ENCODE measurements at regions not wholly inside any gene's neighbourhood (a gene's known extent, or its start where the extent isn't known, plus 50 kb on each side); places are given as distances from the start of the nearest gene placed in this dataset.

- TF ChIP-seq, protein P1, sequence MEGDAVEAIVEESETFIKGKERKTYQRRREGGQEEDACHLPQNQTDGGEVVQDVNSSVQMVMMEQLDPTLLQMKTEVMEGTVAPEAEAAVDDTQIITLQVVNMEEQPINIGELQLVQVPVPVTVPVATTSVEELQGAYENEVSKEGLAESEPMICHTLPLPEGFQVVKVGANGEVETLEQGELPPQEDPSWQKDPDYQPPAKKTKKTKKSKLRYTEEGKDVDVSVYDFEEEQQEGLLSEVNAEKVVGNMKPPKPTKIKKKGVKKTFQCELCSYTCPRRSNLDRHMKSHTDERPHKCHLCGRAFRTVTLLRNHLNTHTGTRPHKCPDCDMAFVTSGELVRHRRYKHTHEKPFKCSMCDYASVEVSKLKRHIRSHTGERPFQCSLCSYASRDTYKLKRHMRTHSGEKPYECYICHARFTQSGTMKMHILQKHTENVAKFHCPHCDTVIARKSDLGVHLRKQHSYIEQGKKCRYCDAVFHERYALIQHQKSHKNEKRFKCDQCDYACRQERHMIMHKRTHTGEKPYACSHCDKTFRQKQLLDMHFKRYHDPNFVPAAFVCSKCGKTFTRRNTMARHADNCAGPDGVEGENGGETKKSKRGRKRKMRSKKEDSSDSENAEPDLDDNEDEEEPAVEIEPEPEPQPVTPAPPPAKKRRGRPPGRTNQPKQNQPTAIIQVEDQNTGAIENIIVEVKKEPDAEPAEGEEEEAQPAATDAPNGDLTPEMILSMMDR (IDR thresholded peaks at IDR 0.05): peak in 1 of 3 experiments; percentile 27
- TF ChIP-seq POLR2A (IDR thresholded peaks at IDR 0.05) (no peak), POLR2AphosphoS5 (IDR thresholded peaks at IDR 0.05; ENCODE audit: insufficient read depth in 1 of 2, low read depth in 1 of 2) (no peak)
Measured at GRCh38 chr13:60654415-60654814, 257.4 kb downstream of the TDRD3 start.

Measured in vagina (tissue), 2 donors.